Transverse colon (tissue), 4 donors: ENCODE measurements at regions not wholly inside any gene's neighbourhood (a gene's known extent, or its start where the extent isn't known, plus 50 kb on each side); places are given as distances from the start of the nearest gene placed in this dataset.

Source experiments
- CTCF ChIP-seq, 5 experiments: fragments of 200-600 bp in 3 of 5; fragments of 450-650 bp in 2 of 5; sonication (generic) in 3 of 5; IDR thresholded peaks; 1 replicate in 2 of 5; 2 replicates in 3 of 5; pipeline ENCODE4 v1.5.1; 2016 to 2017; ENCODE audit warnings: antibody characterized with exemption in 5 of 5, inconsistent platforms in 3 of 5, mild to moderate bottlenecking in 2 of 5, moderate library complexity in 1 of 5
- EP300 ChIP-seq: sonication (generic); formaldehyde crosslinking; IDR thresholded peaks from one replicate; pipeline ENCODE4 v1.6.1; 2017; ENCODE audit warnings: antibody characterized with exemption, low read depth
- POLR2A ChIP-seq: fragments of 450-650 bp; IDR thresholded peaks from one replicate; pipeline ENCODE4 v1.6.1; 2016; ENCODE audit warnings: antibody characterized with exemption, mild to moderate bottlenecking, moderate library complexity
- POLR2AphosphoS5 ChIP-seq, 3 donors: sonication (generic); formaldehyde crosslinking; IDR thresholded peaks; one replicate each; pipeline ENCODE4 v1.6.1; 2016; ENCODE audit warnings: antibody characterized with exemption in 3 of 3

GRCh38 chr22:49624421-49625177 lies 203.1 kb downstream of the BRD1 start:
- TF ChIP-seq CTCF (IDR thresholded peaks at IDR 0.05) (no peak), POLR2A (no peak), POLR2AphosphoS5 (IDR thresholded peaks at IDR 0.05) (no peak), EP300 (no peak)
